H9 (cell line): ENCODE measurements at regions not wholly inside any gene's neighbourhood (a gene's known extent, or its start where the extent isn't known, plus 50 kb on each side); places are given as distances from the start of the nearest gene placed in this dataset.

Source experiments
- DNase-seq: peaks from one replicate; pipeline ENCODE4 v3.0.0-alpha.2; 2017
- H2AFZ ChIP-seq: one replicate; pipeline ENCODE4 v1.6.1; 2013; ENCODE audit warnings: mild to moderate bottlenecking, low read length, control low read depth, moderate library complexity
- H2AK5ac ChIP-seq: 2 replicates; pipeline ENCODE4 v1.6.1; 2013; ENCODE audit warnings: low read length, control low read depth, mixed read lengths; ENCODE audit not compliant: insufficient read length
- H2BK120ac ChIP-seq: one replicate; pipeline ENCODE4 v1.6.1; 2013; ENCODE audit warnings: low read depth, mild to moderate bottlenecking, low read length, control low read depth, inconsistent platforms; ENCODE audit not compliant: poor library complexity, severe bottlenecking
- H2BK12ac ChIP-seq: 2 replicates; pipeline ENCODE4 v1.6.1; 2013; ENCODE audit warnings: low read length, control low read depth, mixed read lengths, low read depth; ENCODE audit not compliant: insufficient read length
- H2BK15ac ChIP-seq: 2 replicates; pipeline ENCODE4 v1.6.1; 2013; ENCODE audit warnings: low read depth, low read length, control low read depth
- H2BK20ac ChIP-seq: one replicate; pipeline ENCODE4 v1.6.1; 2013; ENCODE audit warnings: low read depth, mild to moderate bottlenecking, low read length, control low read depth, inconsistent platforms; ENCODE audit not compliant: poor library complexity, severe bottlenecking
- H2BK5ac ChIP-seq: 2 replicates; pipeline ENCODE4 v1.6.1; 2013; ENCODE audit warnings: low read length, control low read depth, mixed read lengths; ENCODE audit not compliant: insufficient read length
- H3K14ac ChIP-seq: 2 replicates; pipeline ENCODE4 v1.6.1; 2013; ENCODE audit warnings: low read length, control low read depth; ENCODE audit not compliant: insufficient read depth
- H3K18ac ChIP-seq: 2 replicates; pipeline ENCODE4 v1.6.1; 2013; ENCODE audit warnings: low read depth, mild to moderate bottlenecking, mixed read lengths, low read length, control low read depth; ENCODE audit not compliant: insufficient read length
- H3K23ac ChIP-seq: 2 replicates; pipeline ENCODE4 v1.6.1; 2013; ENCODE audit warnings: low read length, control low read depth, mixed read lengths, low read depth; ENCODE audit not compliant: insufficient read length
- H3K23me2 ChIP-seq: 2 replicates; pipeline ENCODE4 v1.6.1; 2013; ENCODE audit warnings: low read depth, mild to moderate bottlenecking, mixed read lengths, low read length, control low read depth; ENCODE audit not compliant: insufficient read length, poor library complexity, severe bottlenecking
- H3K27ac ChIP-seq: 2 replicates; pipeline ENCODE4 v1.5.1; 2013; ENCODE audit warnings: low read length, control low read depth, mixed read lengths, low read depth; ENCODE audit not compliant: insufficient read length
- H3K27me3 ChIP-seq: 2 replicates; pipeline ENCODE4 v1.6.1; 2013; ENCODE audit warnings: low read length, control low read depth, inconsistent platforms; ENCODE audit not compliant: insufficient read depth
- H3K4ac ChIP-seq: 2 replicates; pipeline ENCODE4 v1.6.1; 2013; ENCODE audit warnings: low read depth, mild to moderate bottlenecking, control low read depth, inconsistent platforms, low read length, moderate library complexity
- H3K4me1 ChIP-seq: 2 replicates; pipeline ENCODE4 v1.6.1; 2013; ENCODE audit warnings: low read length, control low read depth, inconsistent platforms; ENCODE audit not compliant: insufficient read depth
- H3K4me2 ChIP-seq: 2 replicates; pipeline ENCODE4 v1.6.1; 2013; ENCODE audit warnings: low read length, control low read depth, mixed read lengths; ENCODE audit not compliant: insufficient read length, insufficient read depth
- H3K56ac ChIP-seq: 2 replicates; pipeline ENCODE4 v1.6.1; 2013; ENCODE audit warnings: low read depth, mild to moderate bottlenecking, mixed read lengths, low read length, control low read depth; ENCODE audit not compliant: insufficient read length
- H3K79me1 ChIP-seq: 2 replicates; pipeline ENCODE4 v1.6.1; 2013; ENCODE audit warnings: low read depth, mild to moderate bottlenecking, moderate library complexity, low read length, control low read depth, inconsistent platforms; ENCODE audit not compliant: insufficient read depth, poor library complexity, severe bottlenecking
- H3K79me2 ChIP-seq: 2 replicates; pipeline ENCODE4 v1.6.1; 2013; ENCODE audit warnings: low read length, control low read depth, inconsistent platforms; ENCODE audit not compliant: insufficient read depth
- H3K9ac ChIP-seq: 2 replicates; pipeline ENCODE4 v1.6.1; 2013; ENCODE audit warnings: low read length, control low read depth, mixed read lengths; ENCODE audit not compliant: insufficient read length; ENCODE audit errors: extremely low read depth
- H3K9me3 ChIP-seq: one replicate; pipeline ENCODE4 v1.6.1; 2013; ENCODE audit warnings: low read depth, low read length, inconsistent platforms; ENCODE audit not compliant: control insufficient read depth
- H3T11ph ChIP-seq: one replicate; pipeline ENCODE4 v1.6.1; 2013; ENCODE audit warnings: mild to moderate bottlenecking, low read length, control low read depth, inconsistent platforms
- H4K20me1 ChIP-seq: one replicate; pipeline ENCODE4 v1.6.1; 2013; ENCODE audit not compliant: control insufficient read depth, insufficient read length, insufficient read depth
- H4K5ac ChIP-seq: 2 replicates; pipeline ENCODE4 v1.6.1; 2013; ENCODE audit warnings: low read depth, mild to moderate bottlenecking, mixed read lengths, low read length, control low read depth; ENCODE audit not compliant: insufficient read length
- H4K8ac ChIP-seq: replicated peaks from 2 replicates; pipeline ENCODE4 v1.6.1; 2013; ENCODE audit warnings: low read length, control low read depth, mixed read lengths, low read depth; ENCODE audit not compliant: insufficient read length
- H4K91ac ChIP-seq: 2 replicates; pipeline ENCODE4 v1.6.1; 2013; ENCODE audit warnings: low read depth, mild to moderate bottlenecking, moderate library complexity, mixed read lengths, low read length, control low read depth; ENCODE audit not compliant: insufficient read length
- H3K27ac Mint-ChIP-seq, 3 experiments: 2 replicates in 2 of 3; 3 replicates in 1 of 3; pipeline ENCODE4 v1.8.0; 2020 to 2021; ENCODE audit warnings: mixed read lengths in 3 of 3, mild to moderate bottlenecking in 1 of 3, moderate library complexity in 1 of 3
- H3K27me3 Mint-ChIP-seq: 2 replicates; pipeline ENCODE4 v1.8.0; 2021; ENCODE audit warnings: low read depth, mild to moderate bottlenecking, moderate library complexity, mixed read lengths
- H3K36me3 Mint-ChIP-seq, 3 experiments: 2 replicates in 2 of 3; 3 replicates in 1 of 3; pipeline ENCODE4 v1.8.0; 2020 to 2021; ENCODE audit warnings: low read depth in 3 of 3, mixed read lengths in 3 of 3; ENCODE audit not compliant: insufficient read depth in 1 of 3
- H3K4me1 Mint-ChIP-seq, 2 experiments: 2 replicates each; pipeline ENCODE4 v1.8.0; 2020; ENCODE audit warnings: mixed read lengths in 2 of 2
- H3K4me3 Mint-ChIP-seq, 2 experiments: 2 replicates in 1 of 2; 3 replicates in 1 of 2; pipeline ENCODE4 v1.8.0; 2020 to 2021; ENCODE audit warnings: mild to moderate bottlenecking in 2 of 2, mixed read lengths in 2 of 2, moderate library complexity in 1 of 2
- H3K9me3 Mint-ChIP-seq, 2 experiments: 2 replicates in 1 of 2; 3 replicates in 1 of 2; pipeline ENCODE4 v1.8.0; 2020; ENCODE audit warnings: mild to moderate bottlenecking in 2 of 2, mixed read lengths in 2 of 2, moderate library complexity in 1 of 2
- WGBS: extraction: QIAGEN DNeasy Blood & Tissue Kit; methylation state at CpG from one replicate; pipeline ENCODE4 v1.1.7; 2013; ENCODE audit warnings: missing lambda C conversion rate, low lambda C conversion rate, mixed read lengths; ENCODE audit not compliant: insufficient read length; ENCODE audit errors: extremely low coverage; 5-methylcytosine and 5-hydroxymethylcytosine counted together
- TF ChIP-seq, protein P1 (sequence below): fragments of 200-600 bp; sonication (generic); conservative IDR thresholded peaks from 3 replicates; pipeline ENCODE4 v1.8.0; 2021; ENCODE audit warnings: antibody characterized with exemption, mild to moderate bottlenecking

- H3K27ac ChIP-seq = no peak overlapping the region
- no peak overlapping the region for H3K27ac Mint-ChIP-seq
- no peak for DNase-seq
Observed at GRCh38 chr2:65532326-65532725, 99.9 kb upstream of the SPRED2 start.

More at GRCh38 chr2:65532326-65532725, 99.9 kb upstream of the SPRED2 start:
- Histone ChIP-seq H2BK20ac (no peak overlapping the region), H3K23me2 (no peaks in the 10 kb centered on the region), H3K14ac (no peak overlapping the region), H4K8ac (no peak overlapping the region), H3K79me1 (no peaks in the 10 kb centered on the region), H3K9me3 (no peaks in the 10 kb centered on the region), H3T11ph (no peak overlapping the region), H3K79me2 (no peaks in the 10 kb centered on the region), H4K5ac (no peak overlapping the region), H2AK5ac (no peak overlapping the region), H2AFZ (no peak overlapping the region), H2BK5ac (no peak overlapping the region), H3K18ac (no peak overlapping the region), H3K27me3 (no peaks in the 10 kb centered on the region; the same call in 1 of the 2 replicates), H3K4me2 (no peak overlapping the region), H3K9ac (no peak overlapping the region), H3K4ac (no peak overlapping the region), H3K23ac (no peak overlapping the region), H2BK120ac (no peak overlapping the region), H4K91ac (no peak overlapping the region), H3K4me1 (no peaks in the 10 kb centered on the region), H2BK12ac (no peak overlapping the region), H4K20me1 (no peaks in the 10 kb centered on the region), H2BK15ac (no peak overlapping the region), H3K56ac (no peak overlapping the region)
- WGBS = no CpG with 5 or more reads among the region's 3 CpGs
- H3K36me3 Mint-ChIP-seq = no peaks in the 10 kb centered on the region
- H3K9me3 Mint-ChIP-seq = no peaks in the 10 kb centered on the region
- peaks cover 48% of the 10 kb centered on the region for H3K27me3 Mint-ChIP-seq
- H3K4me3 Mint-ChIP-seq = no peak overlapping the region
- TF ChIP-seq, protein P1, sequence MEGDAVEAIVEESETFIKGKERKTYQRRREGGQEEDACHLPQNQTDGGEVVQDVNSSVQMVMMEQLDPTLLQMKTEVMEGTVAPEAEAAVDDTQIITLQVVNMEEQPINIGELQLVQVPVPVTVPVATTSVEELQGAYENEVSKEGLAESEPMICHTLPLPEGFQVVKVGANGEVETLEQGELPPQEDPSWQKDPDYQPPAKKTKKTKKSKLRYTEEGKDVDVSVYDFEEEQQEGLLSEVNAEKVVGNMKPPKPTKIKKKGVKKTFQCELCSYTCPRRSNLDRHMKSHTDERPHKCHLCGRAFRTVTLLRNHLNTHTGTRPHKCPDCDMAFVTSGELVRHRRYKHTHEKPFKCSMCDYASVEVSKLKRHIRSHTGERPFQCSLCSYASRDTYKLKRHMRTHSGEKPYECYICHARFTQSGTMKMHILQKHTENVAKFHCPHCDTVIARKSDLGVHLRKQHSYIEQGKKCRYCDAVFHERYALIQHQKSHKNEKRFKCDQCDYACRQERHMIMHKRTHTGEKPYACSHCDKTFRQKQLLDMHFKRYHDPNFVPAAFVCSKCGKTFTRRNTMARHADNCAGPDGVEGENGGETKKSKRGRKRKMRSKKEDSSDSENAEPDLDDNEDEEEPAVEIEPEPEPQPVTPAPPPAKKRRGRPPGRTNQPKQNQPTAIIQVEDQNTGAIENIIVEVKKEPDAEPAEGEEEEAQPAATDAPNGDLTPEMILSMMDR = no peak
- no peaks in the 10 kb centered on the region for H3K4me1 Mint-ChIP-seq
